ENCODE measurements at regions not wholly inside any gene's neighbourhood (a gene's known extent, or its start where the extent isn't known, plus 50 kb on each side); places are given as distances from the start of the nearest gene placed in this dataset.
"Not testable (repeated sequence)": the region's sequence is repeated elsewhere in the genome, so short reads cannot be mapped to it uniquely, and the experiment has no call there.

DNA sequence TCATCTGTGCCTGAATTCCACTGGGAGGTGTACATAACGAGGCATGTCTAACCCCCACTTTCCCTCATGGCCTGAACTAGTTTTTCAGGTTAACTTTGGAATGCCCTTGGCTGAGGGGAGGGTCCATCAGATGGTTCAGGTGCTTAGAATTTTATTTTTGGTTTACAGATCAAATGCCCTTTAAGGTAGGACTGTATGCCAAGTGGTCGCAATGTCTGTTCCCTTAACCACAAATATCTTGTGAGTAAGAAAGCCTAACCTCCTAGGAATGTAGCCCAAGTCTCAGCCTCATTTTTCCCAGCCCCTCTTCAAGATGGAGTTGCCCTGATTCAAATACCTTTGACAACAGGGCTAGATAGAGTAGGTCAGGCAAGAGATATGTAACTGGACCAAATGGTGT lies 78.4 kb downstream of the RNASET2 start:
- DNase-seq = no peak

GRCh38 chr6:166877349-166877748 lies 79.0 kb downstream of the RNASET2 start:
- no peak for DNase-seq

- DNase-seq = no peak
Observed at GRCh38 chr6:166872531-166873009, 83.8 kb downstream of the RNASET2 start.

GRCh38 chr6:166870602-166871208 lies 85.6 kb downstream of the RNASET2 start:
- DNase-seq = no peak

DNA sequence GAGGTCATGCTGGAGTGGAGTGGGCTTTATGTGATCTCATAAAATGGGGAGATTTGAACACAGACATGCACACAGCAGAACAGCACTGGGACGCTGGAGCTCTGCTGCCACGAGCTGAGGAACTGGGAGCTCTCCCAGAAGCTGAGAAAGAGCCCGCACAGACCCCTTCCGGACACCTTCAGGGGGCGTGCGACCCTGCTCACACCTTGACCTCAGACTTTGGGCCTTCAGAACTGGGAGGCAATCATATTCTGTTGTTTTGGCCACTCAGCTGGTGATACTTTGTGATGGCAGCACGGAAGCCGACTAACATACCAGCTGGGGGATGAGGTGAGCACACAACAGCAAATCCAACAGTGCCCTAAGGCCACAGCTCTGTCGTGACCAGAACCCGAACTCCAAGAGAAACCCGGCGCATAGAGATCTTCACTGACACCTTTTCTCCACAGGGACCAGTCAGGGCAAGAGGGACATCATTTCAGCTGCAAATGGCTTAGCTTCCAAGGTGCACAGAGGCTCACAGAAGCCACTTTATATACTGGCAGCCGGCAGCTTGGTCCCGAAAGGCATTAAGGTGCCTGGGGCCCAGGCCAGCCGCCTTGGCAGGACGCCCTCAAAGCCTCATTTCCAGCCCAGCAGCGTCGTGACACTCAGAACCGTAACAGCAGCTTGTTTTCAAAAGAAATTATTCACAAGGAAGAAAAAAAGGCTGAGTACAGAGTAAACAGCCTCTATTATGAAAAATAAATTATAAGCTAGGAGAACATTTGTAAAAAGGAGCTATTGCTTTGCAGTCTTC lies 89.3 kb downstream of the RNASET2 start:
- no peak for DNase-seq

- no peak for DNase-seq
Observed at GRCh38 chr6:166864333-166864732, 92.0 kb downstream of the RNASET2 start.

GRCh38 chr6:166862978-166863530 lies 93.3 kb downstream of the RNASET2 start:
- no peak for DNase-seq

GRCh38 chr6:166862287-166862977 lies 93.9 kb downstream of the RNASET2 start:
- DNase-seq = peak; percentile 48

- DNase-seq = no peak
Observed at GRCh38 chr6:166861961-166862286, 94.4 kb downstream of the RNASET2 start.

DNA sequence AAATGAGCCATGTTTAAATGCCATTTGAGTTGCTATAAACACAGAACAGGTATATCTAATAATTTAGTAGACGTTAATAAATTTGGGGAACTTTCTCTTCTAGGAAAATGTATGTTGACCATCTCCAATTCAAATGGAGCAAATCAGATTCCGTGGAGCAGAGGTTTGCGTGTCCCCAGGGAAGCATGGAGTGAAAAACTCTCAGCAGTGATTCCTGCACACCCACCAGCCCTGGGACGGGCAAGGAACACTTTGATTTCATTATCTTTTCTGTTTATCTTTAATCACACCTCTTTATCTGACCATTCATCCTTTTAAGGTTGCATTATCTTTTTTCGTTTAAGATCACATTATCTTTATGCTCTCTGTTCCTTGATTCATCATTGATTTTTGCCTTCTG lies 95.0 kb downstream of the RNASET2 start:
- DNase-seq = no peak

DNA sequence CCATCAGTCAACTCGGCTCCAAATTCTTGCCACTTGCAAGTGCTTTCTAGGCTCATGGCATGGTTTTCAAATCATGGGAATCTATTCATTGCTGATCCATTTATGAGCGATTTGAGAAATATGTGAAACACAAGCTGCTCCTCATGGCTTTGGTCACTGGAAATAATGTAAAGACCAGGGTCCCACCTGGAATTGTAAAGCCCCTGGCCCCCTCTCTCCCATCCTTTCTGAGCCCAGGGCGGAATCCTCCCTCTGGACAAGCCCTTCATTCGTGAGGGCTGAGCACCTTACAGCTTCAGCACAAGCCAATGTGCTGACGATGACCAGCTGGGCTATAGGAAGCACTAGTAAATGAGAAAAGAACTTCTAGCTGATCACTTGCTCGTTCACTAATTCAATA lies 96.0 kb downstream of the RNASET2 start:
- no peak for DNase-seq

- no peak for DNase-seq
Observed at GRCh38 chr6:166855416-166855815, 100.9 kb downstream of the RNASET2 start.

GRCh38 chr6:166853371-166854325 lies 102.7 kb downstream of the RNASET2 start:
- no peak for DNase-seq

GRCh38 chr6:166852451-166852975 lies 103.8 kb downstream of the RNASET2 start:
- no peak for DNase-seq

DNA sequence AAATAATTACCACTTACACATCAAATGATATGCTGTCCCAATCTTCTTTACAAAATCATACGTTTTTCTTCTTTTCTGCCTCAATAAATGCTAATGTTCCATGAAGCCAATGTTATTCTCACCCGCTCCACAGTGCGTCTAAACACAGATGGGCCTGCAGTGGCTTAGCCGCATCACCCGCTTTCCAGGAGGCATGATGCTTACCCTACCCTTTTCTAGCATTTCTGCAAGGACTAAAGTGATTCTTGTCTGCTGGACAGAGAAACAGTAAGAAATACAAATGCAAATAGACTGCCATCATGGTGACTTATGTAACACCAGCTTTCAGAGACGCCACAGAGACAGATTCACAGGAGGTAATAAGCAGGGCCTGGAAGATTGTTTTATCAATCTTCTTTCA lies 104.4 kb downstream of the RNASET2 start:
- no peak for DNase-seq

DNA sequence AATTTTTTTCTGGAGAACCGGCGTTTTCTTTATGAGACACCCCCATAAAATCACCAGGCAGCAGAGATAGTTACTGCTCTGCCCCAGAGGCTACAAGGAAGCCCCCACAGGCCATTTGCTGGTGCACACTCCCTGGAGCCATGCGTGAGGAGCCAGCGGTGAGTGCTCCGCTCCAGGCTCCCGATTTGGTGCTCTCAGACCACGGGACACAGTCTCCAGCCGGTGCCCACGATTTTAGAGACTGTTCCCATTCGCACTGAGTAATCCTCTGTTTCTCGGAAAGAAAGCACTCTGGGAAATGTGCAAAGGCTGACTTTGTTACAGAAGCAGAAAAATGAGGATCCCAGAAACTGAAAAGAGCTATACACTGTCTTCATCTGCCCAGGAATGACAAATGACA lies 104.9 kb downstream of the RNASET2 start:
- no peak for DNase-seq

- DNase-seq = no peak
Observed at GRCh38 chr6:166850677-166851076, 105.7 kb downstream of the RNASET2 start.

GRCh38 chr6:166849749-166850183 lies 106.6 kb downstream of the RNASET2 start:
- no peak for DNase-seq

DNA sequence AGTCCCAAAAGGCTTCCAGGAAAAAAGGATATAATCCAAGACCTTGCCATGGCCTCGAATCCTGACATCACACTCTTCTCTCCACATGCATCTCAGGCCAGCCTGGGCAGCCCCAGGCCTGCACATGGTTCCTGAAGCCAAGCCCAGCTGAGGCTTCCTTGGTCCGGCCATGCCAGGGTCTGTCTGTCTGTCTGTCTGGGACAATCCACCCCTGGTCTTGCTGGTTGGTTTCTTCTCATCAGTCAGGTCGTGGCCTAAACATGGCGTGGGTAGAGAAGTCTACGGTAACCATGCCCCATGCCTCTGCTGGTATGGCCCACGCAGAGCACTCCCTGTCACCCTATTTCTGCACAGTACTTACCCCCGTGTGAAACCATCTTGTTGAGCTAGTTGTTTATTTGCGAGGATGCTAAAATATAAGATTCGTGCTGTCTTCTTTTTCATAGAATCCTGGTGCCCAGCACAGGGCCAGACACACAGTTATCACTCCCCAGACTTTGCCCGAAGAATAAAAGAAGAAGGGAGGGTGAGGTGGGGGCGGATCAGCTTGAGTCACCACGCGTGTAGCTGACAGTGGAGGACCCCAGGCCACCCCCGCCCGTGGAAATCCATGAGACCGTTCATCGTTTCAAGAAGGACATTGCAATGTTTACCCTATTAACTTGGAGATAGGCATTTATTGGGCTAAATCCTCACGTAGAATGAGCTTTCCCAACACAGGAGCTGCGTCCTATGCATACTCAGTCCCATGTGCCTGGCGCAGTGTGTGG lies 107.2 kb downstream of the RNASET2 start:
- no peak for DNase-seq

DNA sequence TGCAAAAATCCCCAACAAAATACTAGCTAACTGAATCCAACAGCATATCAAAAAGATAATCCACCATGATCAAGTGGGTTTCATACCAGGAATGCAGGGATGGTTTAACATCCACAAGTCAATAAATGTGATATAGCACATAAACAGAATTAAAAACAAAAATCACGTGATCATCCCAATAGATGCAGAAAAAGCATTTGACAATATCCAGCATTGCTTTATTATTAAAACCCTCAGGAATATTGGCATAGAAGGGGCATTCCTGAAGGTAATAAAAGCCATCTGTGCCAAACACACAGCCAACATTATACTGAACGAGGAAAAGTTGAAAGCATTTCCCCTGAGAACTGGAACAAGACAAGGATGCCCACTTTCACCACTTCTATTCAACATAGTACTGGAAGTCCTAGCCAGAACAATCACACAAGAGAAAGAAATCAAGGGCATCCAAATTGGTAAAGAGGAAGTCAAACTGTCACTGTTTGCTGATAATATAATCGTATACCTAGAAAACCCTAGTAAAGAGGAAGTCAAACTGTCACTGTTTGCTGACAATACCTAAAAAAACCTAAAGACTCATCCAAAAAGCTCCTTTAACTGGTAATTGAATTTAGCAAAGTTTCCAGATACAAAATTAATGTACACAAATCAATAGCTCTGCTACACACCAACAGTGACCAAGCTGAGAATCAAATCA lies 109.8 kb downstream of the RNASET2 start:
- DNase-seq = not testable (repeated sequence)

DNA sequence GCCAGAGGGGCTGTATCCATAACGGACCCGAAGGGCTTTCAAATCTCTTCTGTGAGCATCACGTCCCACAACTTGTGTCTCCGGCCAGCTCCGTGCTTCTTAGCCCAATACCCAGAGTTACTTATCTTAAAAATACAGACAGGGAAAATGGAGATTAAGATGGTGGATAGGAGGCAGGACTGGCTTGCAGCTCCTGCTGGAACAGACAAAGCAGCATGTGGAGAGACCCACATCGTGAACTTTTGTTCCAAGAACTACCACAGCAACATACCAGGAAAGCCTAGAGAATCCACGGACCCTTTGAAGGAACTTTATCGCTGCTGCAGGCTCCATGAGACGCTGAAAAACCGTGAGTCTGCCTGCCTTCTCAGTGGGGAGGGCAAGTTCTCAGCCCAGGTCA lies 113.7 kb downstream of the RNASET2 start:
- DNase-seq = no peak

Data from stimulated activated CD4-positive, alpha-beta T cell treated with anti-CD3 and anti-CD28 coated beads, Interleukin-15, amount 100 ng/mL, for 24 hours (primary cell).